ENCODE measurements at regions not wholly inside any gene's neighbourhood (a gene's known extent, or its start where the extent isn't known, plus 50 kb on each side); places are given as distances from the start of the nearest gene placed in this dataset.
"Not testable (repeated sequence)": the region's sequence is repeated elsewhere in the genome, so short reads cannot be mapped to it uniquely, and the experiment has no call there.

GRCh38 chr13:105679838-105680237 is 855.6 kb downstream of the EFNB2 start:
- DNase-seq (ENCODE audit: low read depth), result no peak

GRCh38 chr13:105678072-105678471 is 857.4 kb downstream of the EFNB2 start:
- no peak for DNase-seq (ENCODE audit: low read depth)

- DNase-seq (ENCODE audit: low read depth), result no peak
These were observed 862.6 kb downstream of the EFNB2 start for GRCh38 chr13:105672881-105673280.

GRCh38 chr13:105671131-105671530 is 864.3 kb downstream of the EFNB2 start:
- not testable (repeated sequence) for DNase-seq (ENCODE audit: low read depth)

- no peak for DNase-seq (ENCODE audit: low read depth)
These were observed 865.1 kb downstream of the EFNB2 start for GRCh38 chr13:105670179-105670990.

- DNase-seq (ENCODE audit: low read depth), result no peak
These were observed 870.2 kb downstream of the EFNB2 start for GRCh38 chr13:105665284-105665683.

GRCh38 chr13:105663182-105663581 is 872.3 kb downstream of the EFNB2 start:
- DNase-seq (ENCODE audit: low read depth), result no peak

GRCh38 chr13:105660561-105660960 is 874.9 kb downstream of the EFNB2 start:
- DNase-seq (ENCODE audit: low read depth), result no peak

GRCh38 chr13:105658431-105658830 is 877.0 kb downstream of the EFNB2 start:
- no peak for DNase-seq (ENCODE audit: low read depth)

GRCh38 chr13:105655046-105655445 is 880.4 kb downstream of the EFNB2 start:
- DNase-seq (ENCODE audit: low read depth), result no peak

- DNase-seq (ENCODE audit: low read depth), result no peak
These were observed 891.5 kb downstream of the EFNB2 start for GRCh38 chr13:105643966-105644365.

- no peak for DNase-seq (ENCODE audit: low read depth)
These were observed 892.9 kb downstream of the EFNB2 start for GRCh38 chr13:105642511-105642958.

GRCh38 chr13:105641121-105641520 is 894.3 kb downstream of the EFNB2 start:
- no peak for DNase-seq (ENCODE audit: low read depth)

GRCh38 chr13:105638426-105638825 is 897.0 kb downstream of the EFNB2 start:
- no peak for DNase-seq (ENCODE audit: low read depth)

- no peak for DNase-seq (ENCODE audit: low read depth)
These were observed 901.4 kb downstream of the EFNB2 start for GRCh38 chr13:105634059-105634458.

- DNase-seq (ENCODE audit: low read depth), result no peak
These were observed 905.0 kb downstream of the EFNB2 start for GRCh38 chr13:105630431-105630830.

GRCh38 chr13:105627270-105627669 is 908.2 kb downstream of the EFNB2 start:
- DNase-seq (ENCODE audit: low read depth), result no peak

- no peak for DNase-seq (ENCODE audit: low read depth)
These were observed 909.8 kb downstream of the EFNB2 start for GRCh38 chr13:105625691-105626090.

- DNase-seq (ENCODE audit: low read depth), result no peak
These were observed 919.0 kb downstream of the EFNB2 start for GRCh38 chr13:105616333-105617075.

- DNase-seq (ENCODE audit: low read depth), result no peak
These were observed 922.9 kb downstream of the EFNB2 start for GRCh38 chr13:105612541-105612940.

- no peak for DNase-seq (ENCODE audit: low read depth)
These were observed 924.0 kb downstream of the EFNB2 start for GRCh38 chr13:105611424-105611823.

- DNase-seq (ENCODE audit: low read depth), result no peak
These were observed 927.4 kb downstream of the EFNB2 start for GRCh38 chr13:105608104-105608503.

- DNase-seq (ENCODE audit: low read depth), result no peak
These were observed 928.0 kb downstream of the EFNB2 start for GRCh38 chr13:105607426-105607825.

Data from stimulated activated CD4-positive, alpha-beta T cell treated with anti-CD3 and anti-CD28 coated beads, Interleukin-2, amount 100 ng/mL, for 4 hours (primary cell).